ENCODE measurements at regions not wholly inside any gene's neighbourhood (a gene's known extent, or its start where the extent isn't known, plus 50 kb on each side); places are given as distances from the start of the nearest gene placed in this dataset.

DNA sequence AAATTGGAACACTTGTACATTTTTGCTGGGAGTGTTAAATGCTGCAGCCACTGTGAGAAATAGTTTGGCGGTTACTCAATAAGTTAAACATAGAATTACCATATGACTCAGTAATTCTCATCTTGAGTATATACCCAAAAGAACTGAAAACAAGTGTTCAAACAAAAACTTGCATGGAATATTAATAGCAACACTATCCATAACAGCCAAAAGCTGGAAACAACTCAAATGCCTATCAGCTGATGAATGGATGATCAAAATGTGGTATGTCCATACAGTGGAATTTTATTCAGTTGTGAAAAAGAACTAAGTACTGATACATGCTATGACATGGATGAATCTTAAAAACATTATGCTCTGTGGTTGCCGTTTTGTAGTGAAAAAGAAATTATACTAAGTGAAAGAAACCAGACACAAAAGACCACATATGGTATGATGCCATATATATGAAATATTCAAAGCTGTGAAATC, 63.0 kb upstream of the SP4 start:
- TF ChIP-seq POU2F2 (IDR thresholded peaks at IDR 0.05; ENCODE audit: low read depth, low read length), result no peak
- TF ChIP-seq TAF1 (IDR thresholded peaks at IDR 0.05; ENCODE audit: low read depth, low read length), result no peak
- no peak for TF ChIP-seq POLR2A (IDR thresholded peaks at IDR 0.05; ENCODE audit: low read depth, low read length)
- TF ChIP-seq SPI1 (IDR thresholded peaks at IDR 0.05; ENCODE audit: low read depth, low read length), result no peak
- TF ChIP-seq POLR2AphosphoS5 (IDR thresholded peaks at IDR 0.05; ENCODE audit: low read depth, low read length), result no peak
- no peak for TF ChIP-seq PAX5 (IDR thresholded peaks at IDR 0.05; ENCODE audit: insufficient read depth, low read length, severe bottlenecking)

Data from GM12891 (cell line).